WTC11 (cell line): ENCODE measurements at regions not wholly inside any gene's neighbourhood (a gene's known extent, or its start where the extent isn't known, plus 50 kb on each side); places are given as distances from the start of the nearest gene placed in this dataset.

Source experiments
- ATAC-seq: fragments of 200-7000 bp; cut with Tn5 transposase; 2 replicates; pipeline ENCODE4 v1.10.0; 2021; ENCODE audit warnings: mild to moderate bottlenecking, moderate library complexity
- CTCF ChIA-PET: fragments of 300-600 bp; sonication (Branson Sonifier 250); formaldehyde crosslinking; loops from one replicate; lab custom pipeline; 2021; ENCODE audit warnings: antibody characterized with exemption; lab: Charles Lee
- POLR2A ChIA-PET: fragments of 350-600 bp; sonication (Branson Sonifier 250); formaldehyde crosslinking; loops from one replicate; lab custom pipeline; 2021; ENCODE audit warnings: antibody characterized with exemption; lab: Charles Lee
- DNase-seq: peaks from one replicate; pipeline ENCODE4 v3.0.0; 2021; ENCODE audit warnings: low spot score
- H3K27ac Mint-ChIP-seq: 2 replicates; pipeline ENCODE4 v1.8.0; 2021; ENCODE audit warnings: mixed read lengths
- H3K27me3 Mint-ChIP-seq: 2 replicates; pipeline ENCODE4 v1.8.0; 2021; ENCODE audit warnings: low read depth, mild to moderate bottlenecking, moderate library complexity, mixed read lengths
- H3K36me3 Mint-ChIP-seq: 2 replicates; pipeline ENCODE4 v1.8.0; 2021; ENCODE audit warnings: mixed read lengths
- H3K4me1 Mint-ChIP-seq: 2 replicates; pipeline ENCODE4 v1.8.0; 2022; ENCODE audit warnings: mixed read lengths
- H3K4me3 Mint-ChIP-seq: 2 replicates; pipeline ENCODE4 v1.8.0; 2021; ENCODE audit warnings: mild to moderate bottlenecking, moderate library complexity, mixed read lengths
- H3K9me3 Mint-ChIP-seq: 2 replicates; pipeline ENCODE4 v1.8.0; 2021; ENCODE audit warnings: mixed read lengths
- AR ChIP-seq: fragments of 250-450 bp; sonication (Bioruptor Pico); IDR thresholded peaks from 2 replicates; pipeline ENCODE4 v1.9.0; 2021; ENCODE audit warnings: mild to moderate bottlenecking
- ARID4B ChIP-seq: sonication (generic); formaldehyde crosslinking; IDR thresholded peaks from 2 replicates; pipeline ENCODE4 v1.8.0; 2023; ENCODE audit warnings: missing genetic modification reagents, mild to moderate bottlenecking, borderline replicate concordance
- CBFB ChIP-seq: sonication (generic); formaldehyde crosslinking; IDR thresholded peaks from 2 replicates; pipeline ENCODE4 v1.8.1; 2022; ENCODE audit warnings: mild to moderate bottlenecking, low read depth, missing genetic modification reagents
- ERG ChIP-seq: fragments of 250-450 bp; sonication (Bioruptor Pico); IDR thresholded peaks from 2 replicates; pipeline ENCODE4 v1.8.0; 2021; ENCODE audit warnings: mild to moderate bottlenecking
- FOXJ3 ChIP-seq: sonication (generic); formaldehyde crosslinking; IDR thresholded peaks from 2 replicates; pipeline ENCODE4 v1.9.0; 2021; ENCODE audit warnings: missing genetic modification reagents, mild to moderate bottlenecking, borderline replicate concordance
- HMGA2 ChIP-seq: fragments of 250-450 bp; sonication (Bioruptor Pico); IDR thresholded peaks from 2 replicates; pipeline ENCODE4 v1.4.0; 2021; ENCODE audit warnings: mild to moderate bottlenecking, moderate library complexity
- NFATC4 ChIP-seq: fragments of 250-450 bp; sonication (Bioruptor Pico); IDR thresholded peaks from 2 replicates; pipeline ENCODE4 v1.9.0; 2021; ENCODE audit warnings: mild to moderate bottlenecking
- NR1H2 ChIP-seq: sonication (generic); formaldehyde crosslinking; IDR thresholded peaks from 2 replicates; pipeline ENCODE4 v1.9.0; 2021; ENCODE audit warnings: mild to moderate bottlenecking, moderate library complexity, missing genetic modification reagents
- NR3C1 ChIP-seq: sonication (generic); formaldehyde crosslinking; conservative IDR thresholded peaks from 2 replicates; pipeline ENCODE4 v1.8.1; 2023; ENCODE audit warnings: low read depth, mild to moderate bottlenecking, missing genetic modification reagents
- RORB ChIP-seq: fragments of 250-450 bp; sonication (Bioruptor Pico); IDR thresholded peaks from 2 replicates; pipeline ENCODE4 v1.9.0; 2021; ENCODE audit warnings: mild to moderate bottlenecking
- TEAD4 ChIP-seq: sonication (generic); formaldehyde crosslinking; IDR thresholded peaks from 2 replicates; pipeline ENCODE4 v1.8.0; 2022; ENCODE audit warnings: mild to moderate bottlenecking, missing genetic modification reagents
- USF1 ChIP-seq: sonication (generic); formaldehyde crosslinking; IDR thresholded peaks from 2 replicates; pipeline ENCODE4 v1.8.0; 2022; ENCODE audit warnings: mild to moderate bottlenecking, missing genetic modification reagents
- ZMAT4 ChIP-seq: fragments of 250-450 bp; sonication (Bioruptor Pico); IDR thresholded peaks from 2 replicates; pipeline ENCODE4 v1.9.0; 2021; ENCODE audit warnings: mild to moderate bottlenecking
- ZNF317 ChIP-seq: sonication (generic); formaldehyde crosslinking; IDR thresholded peaks from 2 replicates; pipeline ENCODE4 v1.8.1; 2023; ENCODE audit warnings: low read depth, mild to moderate bottlenecking, moderate library complexity, missing genetic modification reagents, borderline replicate concordance
- ZNF423 ChIP-seq: fragments of 250-450 bp; sonication (Bioruptor Pico); IDR thresholded peaks from 2 replicates; pipeline ENCODE4 v2.1.2; 2022; ENCODE audit warnings: mild to moderate bottlenecking, moderate library complexity
- ZNF425 ChIP-seq: fragments of 250-450 bp; sonication (Bioruptor Pico); conservative IDR thresholded peaks from 2 replicates; pipeline ENCODE4 v1.9.0; 2021; ENCODE audit warnings: mild to moderate bottlenecking

GRCh38 chrY:7433817-7434809, 522.6 kb upstream of the AMELY start (continued):
- TF ChIP-seq AR (CRISPR knock-in tag), result no peak
- no peak for TF ChIP-seq ERG
- TF ChIP-seq HMGA2 (CRISPR knock-in tag), result no peak
- TF ChIP-seq NFATC4 (CRISPR knock-in tag), result no peak
- TF ChIP-seq NR1H2 (CRISPR knock-in tag), result no peak
- no peak for TF ChIP-seq ZNF425 (CRISPR knock-in tag)
- no peak for TF ChIP-seq TEAD4
- TF ChIP-seq CBFB (CRISPR knock-in tag), result no peak
- no peak for TF ChIP-seq USF1 (CRISPR knock-in tag)
- TF ChIP-seq ZNF423 (CRISPR knock-in tag), result no peak
- no peak for TF ChIP-seq ZNF317
- no peak for TF ChIP-seq FOXJ3 (CRISPR knock-in tag)

- Mint-ChIP-seq H3K4me3 (no peak overlapping the region), H3K36me3 (no peaks in the 10 kb centered on the region), H3K4me1 (no peaks in the 10 kb centered on the region), H3K27ac (no peak overlapping the region), H3K9me3 (no peaks in the 10 kb centered on the region)
- POLR2A ChIA-PET, result no interaction called here
- ATAC-seq (no peak), DNase-seq (no peak)
- no peak for TF ChIP-seq NR3C1 (CRISPR knock-in tag)
- no peak for TF ChIP-seq RORB
- TF ChIP-seq ZMAT4 (CRISPR knock-in tag), result no peak
- TF ChIP-seq ARID4B (CRISPR knock-in tag), result no peak
- TF ChIP-seq, all 79 proteins: peak for 0
- CTCF ChIA-PET, result no interaction called here
- no peaks in the 10 kb centered on the region for H3K27me3 Mint-ChIP-seq
These were observed 507.6 kb upstream of the AMELY start for GRCh38 chrY:7419165-7419564.
